ENCODE measurements at regions not wholly inside any gene's neighbourhood (a gene's known extent, or its start where the extent isn't known, plus 50 kb on each side); places are given as distances from the start of the nearest gene placed in this dataset.
"Not testable (repeated sequence)": the region's sequence is repeated elsewhere in the genome, so short reads cannot be mapped to it uniquely, and the experiment has no call there.

DNA sequence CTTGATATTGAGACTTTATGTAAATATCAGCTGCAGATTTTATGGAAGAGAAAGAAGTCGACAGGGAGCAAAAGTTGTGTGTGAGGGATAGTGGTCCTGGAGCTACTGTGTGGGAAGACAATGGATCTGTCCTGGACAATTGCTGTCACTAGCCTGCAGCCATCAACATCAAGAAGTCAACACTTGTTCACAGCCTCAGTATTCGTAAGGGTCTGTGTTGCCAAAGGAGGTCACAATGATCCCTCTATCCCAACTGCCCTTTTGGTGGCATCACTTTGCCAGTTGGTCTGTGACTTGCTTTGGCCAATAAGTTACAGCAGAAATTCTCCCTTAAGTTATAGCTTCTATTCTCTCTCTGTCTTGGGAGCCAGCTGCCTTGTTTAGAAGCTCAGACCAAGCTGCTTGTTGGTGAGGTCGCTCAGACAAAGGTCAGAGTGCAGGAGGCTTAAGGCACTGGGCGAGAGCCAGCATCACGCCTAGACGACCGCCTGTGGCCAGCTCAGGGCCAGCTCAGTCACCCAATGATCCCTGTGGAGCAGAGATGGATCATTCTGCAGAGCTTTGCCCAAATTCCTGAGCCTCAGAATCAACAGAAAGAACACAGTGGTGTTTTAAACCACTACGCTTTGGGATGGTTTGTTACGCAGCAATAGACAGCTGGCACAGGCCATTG is 134.9 kb downstream of the RHOU start:
- DNase-seq: no peak

DNA sequence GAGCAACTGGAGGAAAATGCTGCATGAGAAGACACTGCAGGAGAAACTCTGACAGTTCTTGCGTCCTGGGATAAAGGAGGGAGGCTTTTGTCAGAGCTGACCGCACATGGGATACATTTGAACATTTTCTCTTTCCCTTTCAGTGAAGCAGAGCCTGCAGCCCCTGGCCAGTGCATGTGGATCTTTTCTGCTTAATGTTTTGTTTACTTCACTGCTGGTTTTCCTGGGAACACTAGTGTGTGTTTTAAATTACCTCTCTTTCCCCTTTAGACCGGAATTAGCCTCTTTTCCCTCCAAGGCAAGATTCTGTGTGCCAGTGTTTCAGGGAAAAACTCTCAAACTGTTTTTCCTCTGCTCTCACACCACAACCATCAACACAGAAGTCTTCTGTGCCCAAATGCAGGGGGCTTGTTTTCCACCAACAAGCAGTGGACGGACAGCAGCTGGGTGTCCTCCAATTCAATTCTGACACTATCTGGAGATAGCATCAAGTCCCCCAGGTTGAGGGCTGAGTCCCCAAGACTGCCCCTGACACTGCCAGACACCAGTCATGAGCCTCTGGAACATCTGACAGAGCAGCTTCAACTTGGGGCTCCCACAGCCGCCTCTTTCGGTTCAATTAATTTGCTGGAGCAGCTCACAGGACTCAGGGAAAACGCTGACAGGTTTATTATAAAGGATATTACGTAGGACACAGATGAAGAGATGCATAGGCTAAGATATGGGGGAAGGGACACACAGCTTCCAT is 136.2 kb downstream of the RHOU start:
- DNase-seq: no peak

DNA sequence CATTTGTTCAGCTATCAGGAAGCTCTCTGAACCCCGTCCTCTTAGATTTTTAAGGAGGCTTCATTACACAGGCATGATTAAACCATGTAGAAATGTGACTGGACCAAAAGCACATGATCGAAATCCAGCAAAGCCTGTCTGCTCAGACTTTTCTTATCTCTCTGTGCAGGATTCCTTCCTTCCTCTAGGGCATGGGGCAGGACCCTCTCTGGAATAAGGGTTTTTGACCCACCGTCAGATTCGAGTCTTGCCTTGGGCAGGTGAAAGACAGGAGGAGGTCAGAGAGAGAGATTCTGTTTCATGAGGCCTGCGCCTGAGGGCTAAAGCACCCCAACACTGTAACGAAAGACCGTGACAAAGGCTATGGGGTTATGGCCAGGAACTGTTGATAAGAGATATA is 136.8 kb downstream of the RHOU start:
- no peak for DNase-seq

DNA sequence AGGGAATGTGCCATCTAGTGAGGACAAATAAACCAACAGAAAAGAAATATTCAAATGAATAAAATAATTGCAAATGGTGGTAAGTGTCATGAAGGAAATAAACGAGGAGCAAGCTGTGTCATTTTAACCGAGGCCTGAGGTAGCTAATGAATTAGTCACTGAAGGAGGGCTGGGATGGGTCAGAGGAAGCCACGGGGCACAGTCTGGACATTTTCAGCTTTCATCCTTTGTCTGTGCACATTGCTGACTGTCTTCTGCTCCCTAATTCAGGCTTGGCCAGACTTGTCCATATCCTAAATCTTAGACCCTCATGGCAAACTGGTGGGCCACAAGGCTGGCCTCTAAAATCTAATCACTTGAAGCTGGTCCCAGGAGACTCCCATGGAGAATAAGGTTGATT is 138.4 kb downstream of the RHOU start:
- no peak for DNase-seq

DNA sequence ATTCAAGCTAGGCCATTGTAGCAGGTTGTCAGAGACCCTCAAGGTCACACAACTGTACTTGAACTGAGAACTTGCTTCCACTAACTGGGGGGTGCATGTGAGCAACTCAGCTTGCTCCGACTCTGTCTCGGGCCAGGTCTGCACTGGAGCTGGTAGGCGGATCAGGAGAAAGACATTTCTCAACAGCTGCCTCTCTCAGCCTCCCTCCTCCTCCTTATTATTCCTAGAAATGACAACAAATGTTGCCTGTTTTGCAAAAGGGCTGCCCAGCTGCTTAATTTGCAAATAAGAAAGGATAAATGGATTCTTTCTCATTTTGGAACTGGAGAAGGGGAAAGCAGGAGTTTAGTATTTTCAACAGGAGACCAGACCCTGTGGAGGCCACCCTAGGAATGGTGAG is 140.5 kb downstream of the RHOU start:
- DNase-seq: no peak

DNA sequence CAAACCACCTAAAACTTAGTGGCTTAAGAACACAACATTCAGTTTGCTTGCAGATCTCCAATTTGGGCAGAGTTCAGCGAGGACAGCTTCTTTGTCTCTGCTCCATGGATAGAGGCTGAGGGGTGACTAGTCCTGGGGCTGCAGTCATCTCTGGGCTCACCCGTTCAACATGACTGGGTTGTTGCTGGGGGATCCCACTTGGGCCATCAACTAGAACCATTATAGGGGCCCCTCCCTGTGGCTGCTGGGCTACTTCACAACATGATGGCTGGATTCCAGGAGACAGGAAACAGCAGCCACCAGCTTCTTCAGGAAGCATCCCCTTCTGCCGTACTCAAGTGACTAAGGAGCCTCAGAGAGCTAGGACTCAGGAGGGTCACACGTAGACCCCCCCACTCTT is 140.9 kb downstream of the RHOU start:
- DNase-seq: no peak

DNA sequence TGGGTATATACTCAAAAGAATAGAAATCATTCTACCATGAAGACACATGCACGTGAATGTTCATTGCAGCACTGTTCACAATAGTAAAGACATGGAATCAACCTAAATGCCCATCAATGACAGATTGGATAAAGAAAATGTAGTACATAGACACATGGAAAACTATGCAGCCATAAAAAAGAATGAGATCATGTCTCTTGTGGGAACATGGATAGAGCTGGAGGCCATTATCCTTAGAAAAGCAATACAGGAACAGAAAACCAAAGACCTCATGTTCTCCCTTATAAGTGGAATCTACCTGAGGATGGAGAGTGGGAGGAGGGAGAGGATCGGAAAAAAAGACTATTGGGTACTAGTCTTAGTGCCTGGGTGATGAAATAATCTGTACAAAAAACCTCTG is 143.9 kb downstream of the RHOU start:
- DNase-seq: no peak

DNA sequence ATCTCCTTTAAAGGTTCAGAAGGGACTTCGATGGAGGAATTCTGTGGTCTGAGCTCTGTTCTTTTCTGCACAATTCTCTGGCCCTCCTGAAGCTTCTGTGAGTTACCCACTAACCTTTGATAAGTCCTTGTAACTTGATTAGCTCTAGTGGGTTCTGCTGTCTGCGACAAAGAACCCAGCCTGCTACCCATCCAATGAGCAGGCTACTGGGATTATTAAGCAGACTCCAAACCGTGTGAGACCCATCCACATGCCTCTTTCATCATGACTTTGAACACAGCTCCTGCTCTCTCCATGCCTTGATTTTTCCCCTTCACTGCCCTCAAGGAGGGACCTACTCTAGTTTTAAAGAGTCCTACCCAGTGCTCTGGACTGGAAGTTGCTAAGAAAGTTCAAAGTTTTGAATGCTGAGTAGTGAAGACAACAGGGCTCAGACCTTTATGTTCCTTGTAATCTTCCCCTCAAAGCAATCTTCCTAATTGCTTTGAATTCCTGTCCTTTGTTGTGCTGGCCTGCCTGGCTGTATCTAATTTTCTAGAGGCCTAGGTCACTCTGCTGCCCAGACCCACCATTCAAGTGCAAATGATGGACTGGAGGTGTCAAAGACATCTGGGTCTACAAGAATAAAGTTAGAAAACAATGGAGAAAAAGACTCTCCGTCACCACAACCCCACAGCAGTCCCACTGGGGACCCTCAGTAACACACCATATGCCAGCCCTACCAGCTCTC is 146.9 kb downstream of the RHOU start:
- no peak for DNase-seq

DNA sequence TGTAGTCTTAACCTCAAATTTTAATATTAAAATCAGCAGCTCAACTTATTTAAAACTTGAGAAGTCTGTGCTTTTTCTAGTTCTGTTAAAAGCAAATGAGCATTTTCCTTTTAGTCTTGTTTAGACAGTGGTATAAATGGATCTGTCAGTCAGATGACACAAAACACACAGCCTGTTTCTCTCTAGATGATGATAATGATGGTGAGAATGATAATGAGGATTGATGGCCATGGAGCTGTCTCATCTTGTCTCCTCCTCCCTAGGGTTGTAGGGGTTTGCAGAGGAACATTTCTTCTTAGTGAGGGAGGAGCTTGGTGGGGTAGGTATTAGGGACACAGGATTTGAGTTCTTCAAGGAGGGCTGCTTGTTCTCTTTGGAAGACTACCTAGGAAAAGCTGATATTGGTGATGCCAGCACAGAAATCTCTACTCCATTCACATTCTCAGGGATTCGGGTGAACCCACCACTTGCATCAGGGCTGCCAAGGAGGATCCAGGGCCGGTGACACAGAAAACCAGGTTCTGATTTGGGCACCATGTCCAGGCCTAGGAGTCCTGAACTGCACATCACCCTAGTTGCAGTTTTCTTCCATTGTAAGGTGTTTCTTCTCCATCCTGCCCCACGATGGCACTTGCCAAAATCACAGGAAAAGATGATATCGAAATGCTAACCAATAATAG is 147.6 kb downstream of the RHOU start:
- no peak for DNase-seq

DNA sequence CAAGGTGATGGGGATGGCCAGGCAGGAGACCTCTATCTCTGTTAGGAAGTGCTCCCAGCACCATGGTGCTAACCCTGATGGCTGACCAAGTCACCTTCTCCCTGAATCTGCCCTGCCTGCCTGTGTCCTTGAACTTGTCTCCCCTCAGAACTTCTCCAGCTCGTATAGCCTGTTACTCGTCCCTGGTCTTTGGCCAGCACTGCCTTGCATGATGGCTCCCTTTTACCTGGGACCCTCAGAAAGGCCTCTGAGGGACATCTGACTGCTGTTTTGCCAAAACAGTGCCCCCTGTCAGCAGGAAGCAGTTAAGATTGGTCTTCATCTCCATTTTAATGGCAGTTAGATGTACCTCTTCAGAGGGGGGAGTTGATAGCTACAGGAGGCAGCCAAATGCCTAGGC is 148.3 kb downstream of the RHOU start:
- DNase-seq: no peak

DNA sequence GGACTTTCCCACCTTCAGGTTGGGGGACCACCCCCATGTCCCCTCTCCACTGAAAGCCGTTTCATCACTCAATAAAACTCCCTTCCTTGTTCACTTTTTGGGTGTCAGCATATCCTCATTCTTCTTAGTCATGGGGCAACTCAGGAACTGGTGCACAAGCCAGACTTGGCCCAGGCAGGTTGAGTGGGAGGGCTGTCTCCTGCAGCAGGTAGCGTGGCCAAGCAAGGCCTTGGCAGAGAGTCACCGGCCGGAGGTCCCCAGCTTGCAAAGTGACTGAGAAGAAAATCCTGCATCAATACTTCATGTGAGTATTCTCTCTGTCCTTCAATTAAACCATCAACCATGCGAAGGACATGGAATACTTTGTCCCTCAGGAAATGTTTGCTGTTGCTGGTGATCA is 148.9 kb downstream of the RHOU start:
- DNase-seq: no peak

DNA sequence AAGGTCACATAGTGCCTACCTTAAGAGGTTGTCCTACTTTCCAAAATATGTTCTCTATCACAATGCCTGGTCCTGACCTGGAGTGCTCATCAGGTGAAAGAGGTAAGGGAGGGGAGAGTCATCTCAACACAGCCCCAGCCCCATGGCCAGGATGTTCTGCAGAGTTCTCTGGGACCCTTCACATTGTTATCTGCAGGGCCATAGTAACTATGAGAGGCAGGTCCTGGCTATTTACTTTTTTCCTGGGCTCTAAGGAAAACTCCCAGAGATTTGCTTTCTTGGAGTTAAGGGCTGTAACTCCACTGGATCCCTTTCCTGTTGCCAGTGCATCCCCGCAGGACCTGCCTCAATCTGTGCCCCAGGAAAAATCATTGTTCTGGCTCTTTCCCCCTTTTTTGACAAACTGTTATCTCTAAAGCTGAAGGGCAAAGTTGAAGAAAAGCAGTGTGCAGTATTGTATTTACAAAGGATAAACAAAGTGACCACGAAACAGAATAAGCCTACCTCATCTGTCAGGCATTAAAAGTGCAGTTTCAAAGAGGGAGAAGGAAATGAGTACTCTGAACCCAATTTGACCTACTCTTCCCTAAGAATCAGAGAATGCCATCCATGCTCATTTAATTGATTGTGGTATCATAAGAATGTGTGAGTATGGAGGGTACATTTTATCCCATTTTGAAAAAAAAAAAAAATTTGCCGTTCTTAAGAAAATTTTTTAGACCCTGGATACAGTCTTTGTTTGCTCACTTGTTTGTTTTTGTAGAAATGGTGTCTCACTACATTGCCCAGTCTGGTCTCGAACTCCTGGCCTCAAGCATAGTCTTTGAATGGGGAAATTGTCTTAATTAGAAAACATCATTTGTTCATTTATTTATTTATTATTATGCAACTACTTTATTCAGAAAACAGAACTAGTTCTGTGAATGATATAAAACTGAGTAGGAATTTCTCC is 149.6 kb downstream of the RHOU start:
- no peak for DNase-seq

DNA sequence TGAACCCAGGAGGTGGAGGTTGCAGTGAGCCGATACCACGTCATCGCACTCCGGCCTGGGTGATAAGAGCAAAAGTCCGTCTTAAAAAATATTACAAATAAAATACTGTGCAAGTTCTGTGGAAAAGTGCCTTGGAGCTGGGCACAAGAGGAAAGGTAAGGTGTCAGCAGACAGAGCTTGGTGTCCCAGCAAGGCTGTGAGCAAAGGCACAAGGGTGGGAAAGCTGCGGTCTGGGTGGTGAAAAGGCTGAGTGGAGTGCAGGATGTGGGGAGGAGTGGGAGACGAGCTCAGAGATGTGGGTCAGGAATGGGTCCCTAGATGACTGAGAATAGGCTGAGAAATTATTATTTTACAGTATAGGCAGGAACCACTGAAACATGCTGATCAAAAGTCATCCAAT is 150.6 kb downstream of the RHOU start:
- DNase-seq: no peak

DNA sequence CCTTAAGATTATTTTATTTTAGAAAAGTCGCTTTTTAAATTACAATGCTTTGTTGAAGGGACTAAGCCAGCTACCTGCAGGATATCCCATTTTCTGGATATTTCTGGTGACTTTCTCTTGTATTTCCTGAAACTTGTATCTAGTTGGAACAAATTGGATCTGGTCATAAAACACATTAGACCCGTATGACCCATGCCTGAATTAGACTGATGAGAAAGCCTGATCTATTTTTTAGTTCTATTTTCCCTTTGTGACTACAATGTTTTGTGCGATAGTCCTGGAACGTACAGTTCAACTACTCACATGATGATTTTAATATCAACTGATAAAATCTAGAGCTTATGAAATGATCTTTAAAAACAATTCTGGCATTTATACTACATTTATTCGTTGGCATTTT is 151.8 kb downstream of the RHOU start:
- no peak for DNase-seq

DNA sequence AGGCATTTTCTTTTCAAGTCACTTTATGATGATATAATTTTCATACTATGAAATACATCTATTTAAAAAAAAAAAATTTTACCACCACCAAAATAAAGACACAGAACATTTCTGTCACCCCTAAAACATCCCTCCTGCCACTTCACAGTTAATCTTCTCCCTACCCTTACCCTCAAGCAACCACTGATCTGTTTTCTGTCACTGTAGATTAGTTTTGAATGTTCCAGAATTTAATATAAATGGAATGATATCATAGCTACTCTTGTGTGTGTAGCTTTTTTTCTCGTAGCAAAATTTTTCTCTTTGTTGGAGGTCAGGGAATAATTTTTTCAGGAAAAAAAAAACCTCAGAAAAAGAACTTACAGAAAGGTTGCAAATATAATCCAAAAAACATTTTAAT is 152.7 kb downstream of the RHOU start:
- no peak for DNase-seq

DNA sequence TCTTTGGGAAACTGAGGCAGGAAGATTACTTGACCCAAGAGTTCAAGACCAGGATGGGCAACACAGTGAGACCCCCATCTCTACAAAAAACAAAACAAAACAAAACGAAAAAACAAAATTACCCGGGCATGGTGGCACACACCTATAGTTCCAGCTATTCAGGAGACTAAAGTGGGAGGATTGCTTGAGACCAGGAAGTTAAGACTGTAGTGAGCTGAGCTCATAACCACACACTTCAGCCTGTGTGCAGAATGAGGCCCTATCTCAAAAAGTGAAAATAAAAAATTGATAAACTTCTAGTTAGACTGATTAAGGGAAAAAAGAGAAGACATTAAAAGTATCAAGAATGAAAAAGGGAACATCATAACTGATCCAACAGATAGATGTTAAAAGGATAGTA is 154.0 kb downstream of the RHOU start:
- DNase-seq: no peak

DNA sequence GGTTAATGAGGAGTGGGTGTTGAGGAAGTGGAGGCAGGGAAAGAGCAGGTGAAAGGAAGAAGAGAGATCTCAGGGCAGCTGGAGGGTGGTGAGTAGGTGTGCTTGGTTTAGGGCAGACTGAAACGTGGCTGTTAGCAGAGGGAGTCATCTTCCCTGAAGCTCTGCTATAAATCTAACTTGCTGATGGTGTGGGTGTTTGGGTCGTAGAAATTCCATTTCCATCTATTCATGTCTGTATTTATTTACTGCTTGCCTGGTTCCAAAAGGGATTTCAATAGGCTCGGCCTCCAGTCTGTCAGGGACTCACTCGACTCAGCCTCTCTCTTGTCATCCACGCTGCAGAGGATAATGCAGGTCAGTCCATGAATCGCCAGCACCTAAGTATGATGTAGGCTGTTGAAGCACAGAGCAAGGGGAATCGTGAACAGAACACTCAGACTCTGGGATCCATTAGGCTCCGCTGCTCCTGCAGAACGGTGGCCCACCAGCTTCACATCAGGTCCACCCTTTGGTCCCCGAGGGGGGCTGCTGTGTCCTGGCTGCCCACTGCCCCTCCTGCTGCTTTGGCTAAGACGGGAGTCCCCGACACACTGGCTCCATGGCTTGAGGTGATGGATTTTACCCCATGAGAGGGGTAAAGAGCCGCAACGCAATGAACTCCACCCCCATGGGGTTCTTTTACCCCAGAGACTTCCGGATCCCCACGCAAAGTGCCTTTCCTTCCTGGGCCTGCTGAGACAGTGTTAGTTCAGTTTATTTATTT is 156.2 kb downstream of the RHOU start:
- no peak for DNase-seq

DNA sequence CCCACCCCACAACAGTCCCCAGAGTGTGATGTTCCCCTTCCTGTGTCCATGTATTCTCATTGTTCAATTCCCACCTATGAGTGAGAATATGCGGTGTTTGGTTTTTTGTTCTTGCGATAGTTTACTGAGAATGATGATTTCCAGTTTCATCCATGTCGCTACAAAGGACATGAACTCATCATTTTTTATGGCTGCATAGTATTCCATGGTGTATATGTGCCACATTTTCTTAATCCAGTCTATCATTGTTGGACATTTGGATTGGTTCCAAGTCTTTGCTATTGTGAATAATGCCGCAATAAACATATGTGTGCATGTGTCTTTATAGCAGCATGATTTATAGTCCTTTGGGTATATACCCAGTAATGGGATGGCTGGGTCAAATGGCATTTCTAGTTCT is 156.9 kb downstream of the RHOU start:
- DNase-seq: not testable (repeated sequence)

DNA sequence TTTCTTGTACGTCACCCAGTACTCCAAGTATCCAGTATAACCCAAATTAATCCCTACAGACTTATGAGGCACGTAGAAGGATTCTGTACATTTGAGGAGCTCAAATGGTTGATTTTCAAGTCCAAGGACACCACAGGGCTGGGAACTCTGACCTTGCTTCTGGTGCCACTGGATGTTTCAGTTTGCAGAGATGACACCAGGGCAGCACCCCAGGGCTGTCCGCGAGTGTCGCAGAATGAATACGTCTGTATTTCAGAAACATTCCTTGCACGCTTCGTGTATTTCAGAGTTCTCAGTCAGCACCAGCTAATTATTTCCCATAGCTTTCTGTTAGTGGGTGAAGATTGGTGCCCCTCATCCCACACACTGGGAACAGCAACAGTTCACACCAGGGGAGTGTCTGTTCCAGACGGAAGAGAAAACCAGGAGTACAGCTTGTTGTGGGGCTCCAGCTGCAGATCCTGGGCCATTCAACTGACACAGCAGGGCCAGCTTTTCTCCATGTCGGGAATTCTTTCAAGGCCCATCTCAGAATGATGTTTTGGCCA is 159.2 kb downstream of the RHOU start:
- no peak for DNase-seq

DNA sequence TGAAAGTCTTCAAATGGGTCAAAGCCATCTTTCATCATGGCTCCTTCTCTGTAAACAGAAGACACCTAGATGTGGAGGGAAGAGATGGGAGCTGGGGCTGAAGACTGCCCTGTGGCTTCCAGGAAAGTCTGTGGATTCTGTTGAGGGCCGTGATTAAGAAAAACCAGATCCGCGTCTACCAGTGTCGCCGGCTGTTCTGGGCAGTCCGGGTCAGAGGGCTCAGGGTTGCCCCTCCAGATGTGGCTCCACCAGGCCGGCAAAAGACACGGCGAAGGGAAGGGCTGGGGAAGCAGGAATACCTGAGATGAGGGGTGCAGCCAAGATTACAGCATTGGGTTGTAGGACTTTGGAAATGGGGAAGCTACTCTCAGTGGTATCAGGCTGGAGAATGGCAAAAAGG is 162.6 kb downstream of the RHOU start:
- no peak for DNase-seq

DNA sequence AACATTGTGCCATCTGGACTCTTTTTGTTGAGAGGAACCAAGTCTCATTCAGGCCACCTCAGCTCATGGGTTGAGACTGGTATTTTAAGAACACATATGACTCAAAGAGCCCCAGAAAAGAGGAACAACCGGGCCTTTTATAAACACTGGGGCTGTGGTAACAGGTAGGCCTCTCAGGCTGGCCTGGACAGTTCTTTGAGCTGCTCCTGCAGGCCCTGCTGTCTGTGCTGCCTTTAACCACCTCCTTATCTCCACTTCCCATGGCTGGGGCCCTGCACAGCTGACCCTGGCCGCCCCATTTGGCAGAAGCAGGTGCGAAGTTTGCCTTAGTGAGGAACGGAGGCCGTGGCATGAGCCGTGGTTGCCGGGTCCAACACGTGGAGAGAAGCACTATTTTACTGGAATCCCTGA is 163.3 kb downstream of the RHOU start:
- no peak for DNase-seq

Measured in COR-L47 (cell line).